ENCODE measurements at regions not wholly inside any gene's neighbourhood (a gene's known extent, or its start where the extent isn't known, plus 50 kb on each side); places are given as distances from the start of the nearest gene placed in this dataset.

DNA sequence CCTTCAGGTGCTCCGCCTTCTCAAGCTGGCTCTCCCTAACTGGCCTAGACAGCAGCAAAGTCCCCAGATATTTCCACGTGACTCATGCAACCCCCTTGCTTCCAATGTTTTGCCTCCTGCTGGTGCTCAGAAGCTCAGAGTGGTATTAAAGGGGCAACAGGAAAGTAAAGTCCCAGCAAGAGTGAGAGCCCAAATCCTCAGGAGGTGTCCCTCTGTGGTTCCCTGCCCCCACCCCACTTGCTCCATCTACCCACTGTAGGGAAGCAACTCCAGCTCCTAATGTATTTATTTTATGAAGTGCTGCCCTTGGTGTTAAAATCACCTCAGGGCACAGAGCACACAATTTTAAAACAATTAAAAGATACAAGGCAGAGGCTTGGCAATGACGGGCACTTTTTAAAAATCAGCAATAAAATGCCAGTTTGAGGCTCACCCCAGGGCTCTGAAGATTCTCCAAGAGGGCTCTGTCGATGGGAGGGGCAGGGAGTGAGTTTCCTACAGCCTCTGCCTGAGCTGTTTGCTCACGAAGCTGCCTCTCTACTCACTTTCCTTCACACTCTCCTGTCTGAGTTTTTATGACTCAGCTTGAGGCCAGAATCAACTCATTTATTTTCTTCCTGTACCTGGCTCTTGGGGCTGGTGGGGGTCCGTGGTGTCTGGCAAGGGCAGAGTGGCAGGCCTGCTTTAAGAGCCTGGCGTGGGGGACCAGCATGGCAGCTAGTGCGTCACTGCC, 81.9 kb upstream of the MAX start:
- H3K36me3 ChIP-seq (ENCODE audit: control insufficient read depth in 4 of 4, insufficient read depth in 4 of 4, low read length in 4 of 4), result no peaks in the 10 kb centered on the region
- ATAC-seq (ENCODE audit: insufficient read depth, low FRiP score), result no peak
- WGBS, 2 donors, result 71 to 79% methylated on average over 8 of the region's 8 CpGs

GRCh38 chr14:65185829-65186228, 83.5 kb upstream of the MAX start:
- DNase-seq (no peak), ATAC-seq (ENCODE audit: insufficient read depth, low FRiP score) (no peak)
- Histone ChIP-seq H3K36me3 (ENCODE audit: control insufficient read depth in 4 of 4, insufficient read depth in 4 of 4, low read length in 4 of 4) (no peaks in the 10 kb centered on the region), H3K4me1 (ENCODE audit: control insufficient read depth in 5 of 5, insufficient read depth in 5 of 5, low read length in 5 of 5) (no peaks in the 10 kb centered on the region), H3K9me3 (ENCODE audit: control insufficient read depth in 4 of 4, insufficient read depth in 3 of 4, low read length in 3 of 4) (peaks cover 0 to 5% (median 4%) of the 10 kb centered on the region in 4 donors), H3K27me3 (ENCODE audit: control insufficient read depth in 3 of 3, insufficient read depth in 3 of 3, low read length in 2 of 3) (peaks cover 0 to 3% (median 0%) of the 10 kb centered on the region in 3 donors), H3K9ac (ENCODE audit: insufficient read depth in 1 of 2, low read length in 2 of 2) (no peak overlapping the region), H3K27ac (ENCODE audit: low read depth in 1 of 2, low read length in 1 of 2) (no peak overlapping the region), H3K4me3 (no peak overlapping the region)
- WGBS, 2 donors, result 70 to 75% methylated on average over 4 of the region's 4 CpGs
- TF ChIP-seq CTCF (IDR thresholded peaks at IDR 0.05; ENCODE audit: control extremely low read depth, extremely low read depth), result no peak

More for the DNA sequence above, 81.9 kb upstream of the MAX start:
- peaks cover 0 to 6% (median 0%) of the 10 kb centered on the region in 3 donors for H3K27me3 ChIP-seq (ENCODE audit: control insufficient read depth in 3 of 3, insufficient read depth in 3 of 3, low read length in 2 of 3)
- TF ChIP-seq CTCF (IDR thresholded peaks at IDR 0.05; ENCODE audit: control extremely low read depth, extremely low read depth), result no peak
- H3K27ac ChIP-seq (ENCODE audit: low read depth in 1 of 2, low read length in 1 of 2), result no peak overlapping the region
- peaks cover 0 to 5% (median 4%) of the 10 kb centered on the region in 4 donors for H3K9me3 ChIP-seq (ENCODE audit: control insufficient read depth in 4 of 4, insufficient read depth in 3 of 4, low read length in 3 of 4)
- H3K9ac ChIP-seq (ENCODE audit: insufficient read depth in 1 of 2, low read length in 2 of 2), result no peak overlapping the region
- DNase-seq, result no peak
- H3K4me3 ChIP-seq, result no peak overlapping the region
- peaks cover 0 to 3% (median 0%) of the 10 kb centered on the region in 5 donors for H3K4me1 ChIP-seq (ENCODE audit: control insufficient read depth in 5 of 5, insufficient read depth in 5 of 5, low read length in 5 of 5)

- 81 to 82% methylated on average over 3 of the region's 3 CpGs for WGBS, 2 donors
- no peak overlapping the region for H3K4me3 ChIP-seq
- DNase-seq, result no peak
- no peaks in the 10 kb centered on the region for H3K36me3 ChIP-seq (ENCODE audit: control insufficient read depth in 4 of 4, insufficient read depth in 4 of 4, low read length in 4 of 4)
- no peak overlapping the region for H3K27ac ChIP-seq (ENCODE audit: low read depth in 1 of 2, low read length in 1 of 2)
- no peaks in the 10 kb centered on the region for H3K4me1 ChIP-seq (ENCODE audit: control insufficient read depth in 5 of 5, insufficient read depth in 5 of 5, low read length in 5 of 5)
- H3K9ac ChIP-seq (ENCODE audit: insufficient read depth in 1 of 2, low read length in 2 of 2), result no peak overlapping the region
- no peak for TF ChIP-seq CTCF (IDR thresholded peaks at IDR 0.05; ENCODE audit: control extremely low read depth, extremely low read depth)
- peaks cover 0 to 3% (median 0%) of the 10 kb centered on the region in 3 donors for H3K27me3 ChIP-seq (ENCODE audit: control insufficient read depth in 3 of 3, insufficient read depth in 3 of 3, low read length in 2 of 3)
- ATAC-seq (ENCODE audit: insufficient read depth, low FRiP score), result no peak
- H3K9me3 ChIP-seq (ENCODE audit: control insufficient read depth in 4 of 4, insufficient read depth in 3 of 4, low read length in 3 of 4), result peaks cover 0 to 5% (median 4%) of the 10 kb centered on the region in 4 donors
Measured at GRCh38 chr14:65186951-65187350, 84.6 kb upstream of the MAX start.

Data from lung (tissue), 11 donors.